ENCODE measurements at regions not wholly inside any gene's neighbourhood (a gene's known extent, or its start where the extent isn't known, plus 50 kb on each side); places are given as distances from the start of the nearest gene placed in this dataset.

- TF ChIP-seq CTCF (IDR thresholded peaks at IDR 0.05; ENCODE audit: control extremely low read depth, extremely low read depth): no peak
- ATAC-seq (ENCODE audit: insufficient read depth, low FRiP score) (no peak), DNase-seq (no peak)
- Histone ChIP-seq H3K9me3 (ENCODE audit: control insufficient read depth in 4 of 4, insufficient read depth in 3 of 4, low read length in 3 of 4) (no peaks in the 10 kb centered on the region), H3K4me1 (ENCODE audit: control insufficient read depth in 5 of 5, insufficient read depth in 5 of 5, low read length in 5 of 5) (no peaks in the 10 kb centered on the region), H3K27me3 (ENCODE audit: control insufficient read depth in 3 of 3, insufficient read depth in 3 of 3, low read length in 2 of 3) (no peaks in the 10 kb centered on the region), H3K4me3 (no peak overlapping the region), H3K36me3 (ENCODE audit: control insufficient read depth in 4 of 4, insufficient read depth in 4 of 4, low read length in 4 of 4) (no peaks in the 10 kb centered on the region), H3K27ac (ENCODE audit: low read depth in 1 of 2, low read length in 1 of 2) (no peak overlapping the region), H3K9ac (ENCODE audit: insufficient read depth in 1 of 2, low read length in 2 of 2) (no peak overlapping the region)
- WGBS, 2 donors: 65 to 74% methylated on average over 2 of the region's 2 CpGs
Observed at GRCh38 chr9:24625097-24625496, 79.4 kb upstream of the IZUMO3 start.

GRCh38 chr9:24624481-24624880 is 78.8 kb upstream of the IZUMO3 start:
- ATAC-seq (ENCODE audit: insufficient read depth, low FRiP score) (no peak), DNase-seq (no peak)
- no peaks in the 10 kb centered on the region for H3K4me1 ChIP-seq (ENCODE audit: control insufficient read depth in 5 of 5, insufficient read depth in 5 of 5, low read length in 5 of 5)
- H3K9me3 ChIP-seq (ENCODE audit: control insufficient read depth in 4 of 4, insufficient read depth in 3 of 4, low read length in 3 of 4): no peaks in the 10 kb centered on the region
- H3K9ac ChIP-seq (ENCODE audit: insufficient read depth in 1 of 2, low read length in 2 of 2): no peak overlapping the region
- no peak for TF ChIP-seq CTCF (IDR thresholded peaks at IDR 0.05; ENCODE audit: control extremely low read depth, extremely low read depth)
- H3K27me3 ChIP-seq (ENCODE audit: control insufficient read depth in 3 of 3, insufficient read depth in 3 of 3, low read length in 2 of 3): no peaks in the 10 kb centered on the region
- no peak overlapping the region for H3K27ac ChIP-seq (ENCODE audit: low read depth in 1 of 2, low read length in 1 of 2)
- no peaks in the 10 kb centered on the region for H3K36me3 ChIP-seq (ENCODE audit: control insufficient read depth in 4 of 4, insufficient read depth in 4 of 4, low read length in 4 of 4)
- no peak overlapping the region for H3K4me3 ChIP-seq

GRCh38 chr9:24620741-24621140 is 75.0 kb upstream of the IZUMO3 start:
- ATAC-seq (ENCODE audit: insufficient read depth, low FRiP score) (no peak), DNase-seq (no peak)
- H3K4me3 ChIP-seq: no peak overlapping the region
- no peak overlapping the region for H3K27ac ChIP-seq (ENCODE audit: low read depth in 1 of 2, low read length in 1 of 2)
- no peaks in the 10 kb centered on the region for H3K4me1 ChIP-seq (ENCODE audit: control insufficient read depth in 5 of 5, insufficient read depth in 5 of 5, low read length in 5 of 5)
- H3K9ac ChIP-seq (ENCODE audit: insufficient read depth in 1 of 2, low read length in 2 of 2): no peak overlapping the region
- H3K9me3 ChIP-seq (ENCODE audit: control insufficient read depth in 4 of 4, insufficient read depth in 3 of 4, low read length in 3 of 4): no peaks in the 10 kb centered on the region
- no peak for TF ChIP-seq CTCF (IDR thresholded peaks at IDR 0.05; ENCODE audit: control extremely low read depth, extremely low read depth)
- H3K27me3 ChIP-seq (ENCODE audit: control insufficient read depth in 3 of 3, insufficient read depth in 3 of 3, low read length in 2 of 3): no peaks in the 10 kb centered on the region
- H3K36me3 ChIP-seq (ENCODE audit: control insufficient read depth in 4 of 4, insufficient read depth in 4 of 4, low read length in 4 of 4): no peaks in the 10 kb centered on the region

GRCh38 chr9:24616863-24617262 is 71.2 kb upstream of the IZUMO3 start:
- H3K27ac ChIP-seq (ENCODE audit: low read depth in 1 of 2, low read length in 1 of 2): no peak overlapping the region
- no peak for ATAC-seq (ENCODE audit: insufficient read depth, low FRiP score)
- H3K4me1 ChIP-seq (ENCODE audit: control insufficient read depth in 5 of 5, insufficient read depth in 5 of 5, low read length in 5 of 5): no peaks in the 10 kb centered on the region
- H3K9me3 ChIP-seq (ENCODE audit: control insufficient read depth in 4 of 4, insufficient read depth in 3 of 4, low read length in 3 of 4): no peaks in the 10 kb centered on the region
- DNase-seq: no peak
- H3K9ac ChIP-seq (ENCODE audit: insufficient read depth in 1 of 2, low read length in 2 of 2): no peak overlapping the region
- no peaks in the 10 kb centered on the region for H3K36me3 ChIP-seq (ENCODE audit: control insufficient read depth in 4 of 4, insufficient read depth in 4 of 4, low read length in 4 of 4)
- H3K27me3 ChIP-seq (ENCODE audit: control insufficient read depth in 3 of 3, insufficient read depth in 3 of 3, low read length in 2 of 3): no peaks in the 10 kb centered on the region
- no peak for TF ChIP-seq CTCF (IDR thresholded peaks at IDR 0.05; ENCODE audit: control extremely low read depth, extremely low read depth)
- WGBS, 2 donors: 76 to 84% methylated on average over 1 of the region's 1 CpG
- H3K4me3 ChIP-seq: no peak overlapping the region

Measured in lung (tissue), 11 donors.